Thymus (tissue), 11 donors: ENCODE measurements at regions not wholly inside any gene's neighbourhood (a gene's known extent, or its start where the extent isn't known, plus 50 kb on each side); places are given as distances from the start of the nearest gene placed in this dataset.

ENCODE experiments used
- DNase-seq, 9 donors: peaks; one replicate each; pipeline ENCODE4 v3.0.0-alpha.2; 2013; ENCODE audit warnings: low spot score in 9 of 9, low read depth in 6 of 9, missing footprints in 1 of 9
- H3K27ac ChIP-seq, 2 donors: one replicate each; pipeline ENCODE4 v1.5.1; 2013; ENCODE audit warnings: control low read depth in 1 of 2, low read depth in 1 of 2, low read length in 1 of 2, mild to moderate bottlenecking in 1 of 2, moderate library complexity in 1 of 2
- H3K27me3 ChIP-seq, 2 donors: one replicate each; pipeline ENCODE4 v1.5.1; 2013; ENCODE audit warnings: low read length in 1 of 2; ENCODE audit not compliant: control insufficient read depth in 2 of 2, insufficient read depth in 1 of 2
- H3K36me3 ChIP-seq, 2 donors: one replicate each; pipeline ENCODE4 v1.5.1; 2013; ENCODE audit warnings: low read length in 1 of 2, mild to moderate bottlenecking in 1 of 2, moderate library complexity in 1 of 2; ENCODE audit not compliant: control insufficient read depth in 2 of 2, insufficient read depth in 2 of 2
- H3K4me1 ChIP-seq, 2 donors: one replicate each; pipeline ENCODE4 v1.5.1; 2013; ENCODE audit warnings: low read length in 2 of 2; ENCODE audit not compliant: control insufficient read depth in 2 of 2, insufficient read depth in 2 of 2
- H3K4me3 ChIP-seq, 2 donors: one replicate each; pipeline ENCODE4 v1.5.1; 2013; ENCODE audit warnings: low read length in 2 of 2, control low read depth in 1 of 2, mild to moderate bottlenecking in 1 of 2
- H3K9me3 ChIP-seq, 2 donors: one replicate each; pipeline ENCODE4 v1.5.1; 2013; ENCODE audit warnings: low read length in 1 of 2, mild to moderate bottlenecking in 1 of 2; ENCODE audit not compliant: control insufficient read depth in 2 of 2, insufficient read depth in 1 of 2
- WGBS: extraction: QIAGEN DNeasy Blood & Tissue Kit; methylation state at CpG from one replicate; pipeline ENCODE4 v1.1.7; 2013; 5-methylcytosine and 5-hydroxymethylcytosine counted together
- donor health status: healthy.

- Histone ChIP-seq H3K4me1 (no peaks in the 10 kb centered on the region), H3K27me3 (no peaks in the 10 kb centered on the region), H3K9me3 (no peaks in the 10 kb centered on the region), H3K36me3 (no peaks in the 10 kb centered on the region), H3K27ac (no peak overlapping the region), H3K4me3 (no peak overlapping the region)
- DNase-seq, result no peak
- WGBS, result 47% methylated on average over 1 of the region's 1 CpG
Measured at GRCh38 chr20:52444455-52444854, 252.9 kb upstream of the ZFP64 start.

GRCh38 chr20:52443874-52444273 lies 252.3 kb upstream of the ZFP64 start:
- Histone ChIP-seq H3K4me3 (no peak overlapping the region), H3K4me1 (no peaks in the 10 kb centered on the region), H3K9me3 (no peaks in the 10 kb centered on the region), H3K36me3 (no peaks in the 10 kb centered on the region), H3K27ac (no peak overlapping the region), H3K27me3 (no peaks in the 10 kb centered on the region)
- DNase-seq, result no peak

DNA sequence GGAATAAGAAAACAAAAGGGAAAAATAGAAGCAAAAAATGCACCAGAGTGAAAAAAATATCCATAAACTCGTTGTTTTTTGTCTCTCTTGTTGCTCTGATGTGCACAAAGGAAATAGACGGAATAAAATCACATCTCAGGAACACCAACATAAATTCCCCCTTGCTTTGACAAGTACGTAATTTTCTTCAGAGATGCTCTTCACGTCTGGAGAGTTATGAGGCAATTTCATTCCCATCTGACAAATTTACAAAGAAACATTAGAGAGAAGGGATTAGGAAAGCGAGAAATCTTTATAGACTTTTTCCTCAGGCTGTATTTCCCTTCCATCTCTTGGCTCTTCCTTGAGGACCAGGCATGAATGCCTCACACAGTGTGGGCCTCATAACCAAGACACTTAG lies 250.1 kb upstream of the ZFP64 start:
- no peaks in the 10 kb centered on the region for H3K27me3 ChIP-seq
- no peak for DNase-seq

DNA sequence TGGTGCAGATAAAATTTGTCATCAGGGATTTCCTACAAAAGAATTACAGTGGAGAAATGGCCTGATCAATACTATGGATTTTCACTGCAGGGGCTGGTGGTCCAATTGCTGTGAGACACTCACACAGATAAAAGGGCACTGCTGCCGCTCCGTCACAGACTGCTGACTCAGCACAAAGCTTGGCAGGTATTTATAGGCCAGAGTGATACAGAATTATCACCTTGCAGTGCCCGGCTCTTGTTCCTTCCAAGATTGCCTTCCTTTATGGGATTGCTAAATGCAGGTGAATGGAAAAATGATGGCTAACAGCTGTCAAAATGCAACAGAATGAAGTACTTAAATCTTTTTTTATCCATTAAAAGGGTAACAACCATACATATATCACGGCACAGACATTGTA lies 247.8 kb upstream of the ZFP64 start:
- no peaks in the 10 kb centered on the region for H3K9me3 ChIP-seq

More for the DNA sequence above, 250.1 kb upstream of the ZFP64 start:
- Histone ChIP-seq H3K4me1 (no peaks in the 10 kb centered on the region), H3K9me3 (no peaks in the 10 kb centered on the region), H3K4me3 (no peak overlapping the region), H3K36me3 (no peaks in the 10 kb centered on the region), H3K27ac (no peak overlapping the region)
- 80% methylated on average over 5 of the region's 5 CpGs for WGBS

GRCh38 chr20:52438326-52438963 lies 246.9 kb upstream of the ZFP64 start:
- H3K4me3 ChIP-seq, result no peak overlapping the region
- H3K36me3 ChIP-seq, result no peaks in the 10 kb centered on the region
- H3K27me3 ChIP-seq, result no peaks in the 10 kb centered on the region
- 47% methylated on average over 8 of the region's 8 CpGs for WGBS
- H3K27ac ChIP-seq, result no peak overlapping the region
- DNase-seq, result no peak
- H3K4me1 ChIP-seq, result no peaks in the 10 kb centered on the region
- no peaks in the 10 kb centered on the region for H3K9me3 ChIP-seq

More for the DNA sequence above, 247.8 kb upstream of the ZFP64 start:
- no peaks in the 10 kb centered on the region for H3K27me3 ChIP-seq
- no peaks in the 10 kb centered on the region for H3K36me3 ChIP-seq
- no peak for DNase-seq
- H3K27ac ChIP-seq, result no peak overlapping the region
- H3K4me3 ChIP-seq, result no peak overlapping the region
- no peaks in the 10 kb centered on the region for H3K4me1 ChIP-seq
- WGBS, result 85% methylated on average over 4 of the region's 4 CpGs

GRCh38 chr20:52434453-52434852 lies 242.9 kb upstream of the ZFP64 start:
- no peaks in the 10 kb centered on the region for H3K9me3 ChIP-seq
- no peaks in the 10 kb centered on the region for H3K27me3 ChIP-seq
- H3K4me1 ChIP-seq, result no peaks in the 10 kb centered on the region
- DNase-seq, result no peak
- H3K27ac ChIP-seq, result no peak overlapping the region
- no peak overlapping the region for H3K4me3 ChIP-seq
- H3K36me3 ChIP-seq, result no peaks in the 10 kb centered on the region
- WGBS, result 95% methylated on average over 5 of the region's 5 CpGs

GRCh38 chr20:52434041-52434425 lies 242.5 kb upstream of the ZFP64 start:
- Histone ChIP-seq H3K36me3 (no peaks in the 10 kb centered on the region), H3K27me3 (no peaks in the 10 kb centered on the region), H3K4me3 (no peak overlapping the region), H3K27ac (no peak overlapping the region), H3K9me3 (no peaks in the 10 kb centered on the region), H3K4me1 (no peaks in the 10 kb centered on the region)
- WGBS, result 91% methylated on average over 2 of the region's 2 CpGs
- DNase-seq, result no peak

DNA sequence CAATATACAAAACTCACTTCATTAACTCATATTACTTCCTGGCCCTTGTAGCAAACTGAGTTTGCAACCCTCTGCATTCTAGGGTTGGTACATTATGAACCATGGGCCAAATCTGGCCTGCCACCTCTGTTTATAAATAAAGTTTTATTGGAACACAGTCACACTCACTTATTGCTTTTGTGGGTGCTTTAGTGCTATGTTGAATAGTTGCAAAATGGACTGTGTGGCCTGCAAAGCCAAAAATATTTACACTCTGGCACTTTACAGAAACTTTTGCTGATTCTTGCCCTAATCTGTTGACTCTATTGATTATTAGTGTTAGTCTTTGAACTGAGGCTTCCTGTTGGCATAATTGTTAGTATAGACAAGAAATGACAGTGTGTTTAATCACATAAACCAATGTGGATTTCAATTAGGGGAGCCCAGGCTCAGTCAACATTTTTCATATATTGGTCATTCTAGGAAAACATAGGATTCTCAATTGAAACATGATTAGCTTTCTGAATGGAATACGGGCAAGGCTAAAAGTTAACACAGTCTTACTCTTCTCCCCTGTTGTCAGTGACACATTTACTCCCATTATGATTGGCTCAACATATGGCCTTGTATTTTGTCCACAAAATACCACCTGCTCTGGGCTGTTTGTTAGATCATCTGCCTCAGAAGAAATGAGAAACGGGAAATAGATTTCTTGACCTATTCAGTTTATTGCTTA lies 241.9 kb upstream of the ZFP64 start:
- no peak for DNase-seq
- Histone ChIP-seq H3K27me3 (no peaks in the 10 kb centered on the region), H3K36me3 (no peaks in the 10 kb centered on the region), H3K4me3 (no peak overlapping the region), H3K4me1 (no peaks in the 10 kb centered on the region), H3K9me3 (no peaks in the 10 kb centered on the region), H3K27ac (no peak overlapping the region)
- WGBS, result 99% methylated on average over 2 of the region's 2 CpGs

DNA sequence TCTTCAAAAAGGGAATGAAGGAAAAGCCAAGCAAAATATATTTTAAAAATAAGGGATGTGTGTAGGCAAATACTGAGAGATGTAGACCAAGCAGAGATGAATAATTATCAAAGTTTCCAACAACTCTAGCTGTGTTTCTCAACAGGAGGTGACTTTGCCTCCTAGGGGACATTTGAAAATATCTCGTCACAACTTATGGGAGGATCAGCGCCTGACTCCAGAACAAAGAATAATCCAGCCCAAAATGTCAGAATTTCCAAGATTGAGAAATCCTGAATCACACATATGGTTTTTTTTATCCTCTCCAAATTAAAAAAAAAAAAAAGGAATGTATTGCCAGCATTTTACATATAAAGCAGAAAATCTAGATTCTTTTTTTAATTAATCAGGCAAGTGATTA lies 241.2 kb upstream of the ZFP64 start:
- H3K36me3 ChIP-seq, result no peaks in the 10 kb centered on the region
- H3K9me3 ChIP-seq, result no peaks in the 10 kb centered on the region
- H3K27me3 ChIP-seq, result no peaks in the 10 kb centered on the region
- H3K4me3 ChIP-seq, result no peak overlapping the region
- no peak for DNase-seq
- no peak overlapping the region for H3K27ac ChIP-seq
- no peaks in the 10 kb centered on the region for H3K4me1 ChIP-seq
- 96% methylated on average over 2 of the region's 2 CpGs for WGBS
